GM18519 (cell line): ENCODE measurements at regions not wholly inside any gene's neighbourhood (a gene's known extent, or its start where the extent isn't known, plus 50 kb on each side); places are given as distances from the start of the nearest gene placed in this dataset.

Experiments
- ATAC-seq: cut with Tn5 transposase; IDR thresholded peaks from one replicate; pipeline ENCODE4 v1.9.1; 2021; ENCODE audit warnings: mild to moderate bottlenecking, moderate library complexity; ENCODE audit not compliant: unreplicated experiment, low FRiP score

GRCh38 chrX:124507246-124507645, 160.9 kb downstream of the SH2D1A start:
- ATAC-seq = no peak

DNA sequence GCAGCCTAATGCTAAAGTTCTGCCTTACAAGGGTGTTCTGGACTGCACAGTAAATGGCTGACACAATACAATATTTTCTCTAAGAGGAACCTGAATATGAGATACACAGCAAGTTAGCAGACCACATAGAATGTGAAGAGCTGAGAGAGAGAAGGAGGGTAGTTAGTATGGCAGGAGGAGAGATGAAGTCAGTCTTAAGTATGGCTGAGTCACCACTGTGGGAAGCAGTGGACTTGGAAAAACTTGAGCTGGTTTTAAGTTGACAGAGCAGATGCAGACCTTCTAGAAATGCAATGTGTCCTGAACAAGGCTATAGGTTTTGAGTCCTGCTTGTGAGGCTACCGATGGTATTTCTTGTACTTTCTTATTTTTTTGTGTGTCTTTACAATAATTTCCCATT, 172.5 kb downstream of the SH2D1A start:
- ATAC-seq = no peak

- no peak for ATAC-seq
Observed at GRCh38 chrX:124524852-124525251, 178.5 kb downstream of the SH2D1A start.

GRCh38 chrX:124529786-124530185, 183.4 kb downstream of the SH2D1A start:
- ATAC-seq = no peak

- ATAC-seq = no peak
Observed at GRCh38 chrX:124530803-124531202, 184.4 kb downstream of the SH2D1A start.

- ATAC-seq = no peak
Observed at GRCh38 chrX:124534536-124534935, 188.2 kb downstream of the SH2D1A start.

DNA sequence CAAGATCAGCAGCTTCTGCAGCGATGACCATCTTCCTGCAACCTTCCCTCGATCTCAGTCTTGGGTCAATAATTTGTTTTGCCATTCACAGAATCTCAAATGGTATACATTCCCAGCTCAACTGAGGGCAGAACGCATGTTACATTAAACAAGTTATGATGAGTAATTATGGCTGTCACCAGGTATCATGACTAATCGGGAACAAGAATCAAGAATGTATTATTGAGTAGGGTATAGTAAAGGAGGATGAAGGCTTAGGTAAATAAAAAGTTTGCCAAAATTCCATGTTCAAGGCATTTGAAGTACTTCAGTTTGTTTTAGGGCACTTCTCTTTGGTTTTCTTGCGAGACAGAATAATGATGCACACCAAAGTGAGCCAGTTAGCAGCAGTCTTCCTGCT, 194.1 kb downstream of the SH2D1A start:
- ATAC-seq = no peak

DNA sequence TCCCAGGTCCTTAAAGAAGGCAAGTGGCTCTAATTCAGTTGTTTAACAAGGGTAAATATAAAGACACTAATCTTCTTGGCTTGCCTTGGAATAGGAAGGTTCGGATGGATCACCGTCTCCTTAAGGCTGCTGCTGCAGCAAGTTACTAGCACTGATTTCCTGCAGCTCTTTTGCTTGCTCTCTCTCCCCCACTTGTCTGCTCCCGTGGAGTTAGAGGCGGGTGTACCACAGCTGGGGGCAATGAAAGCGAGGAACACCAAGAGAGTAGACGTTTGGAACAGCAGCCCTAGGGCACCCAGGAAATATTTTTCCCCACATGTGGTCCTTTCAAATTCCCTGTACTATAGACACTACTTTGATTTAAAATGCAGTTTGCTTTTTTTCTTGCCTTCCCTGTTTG, 202.2 kb downstream of the SH2D1A start:
- no peak for ATAC-seq

DNA sequence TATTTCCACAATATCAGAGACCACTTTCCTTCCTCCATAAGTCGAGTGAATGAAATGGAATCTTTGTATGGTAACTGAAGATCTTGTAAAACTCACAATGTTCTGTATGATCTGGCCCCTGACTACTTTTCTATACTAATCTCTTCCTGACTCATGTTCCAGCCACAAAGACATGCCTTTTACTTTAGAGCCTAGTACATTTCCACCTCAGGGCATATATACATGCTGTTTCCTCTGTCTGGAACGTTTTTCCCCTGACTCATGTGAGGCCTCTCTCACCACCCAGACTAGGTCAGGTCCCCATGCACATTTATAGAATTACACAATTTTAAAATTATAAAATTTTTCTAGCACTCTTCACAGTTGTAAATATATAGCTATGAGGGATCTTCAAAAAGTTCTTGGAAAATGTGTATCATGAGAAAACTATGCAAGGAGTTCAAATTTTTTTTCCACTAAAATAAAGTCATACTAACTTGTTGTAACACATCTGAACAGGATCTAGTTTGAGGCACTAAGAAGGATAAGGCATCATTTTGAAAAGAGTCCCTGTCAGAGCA, 208.8 kb downstream of the SH2D1A start:
- ATAC-seq = no peak

GRCh38 chrX:124557976-124558375, 211.6 kb downstream of the SH2D1A start:
- ATAC-seq = no peak

DNA sequence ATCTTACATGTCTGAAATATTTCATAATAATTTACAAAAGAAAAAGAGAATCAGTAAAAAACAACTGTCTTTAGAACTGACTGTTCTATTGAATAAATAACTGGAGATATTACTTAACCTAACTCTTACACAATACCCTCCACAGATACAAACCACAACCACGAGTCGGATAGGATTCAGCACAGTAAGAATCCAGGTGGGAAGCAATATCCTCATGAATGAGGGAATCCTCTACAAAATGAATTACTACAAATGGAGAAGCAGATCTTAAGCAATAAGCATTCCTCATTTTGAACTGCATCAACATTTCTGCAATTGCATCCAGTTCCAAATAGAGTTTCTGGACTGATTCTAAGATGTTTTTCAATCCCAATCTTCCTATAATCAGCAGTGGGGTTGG, 227.1 kb downstream of the SH2D1A start:
- no peak for ATAC-seq

DNA sequence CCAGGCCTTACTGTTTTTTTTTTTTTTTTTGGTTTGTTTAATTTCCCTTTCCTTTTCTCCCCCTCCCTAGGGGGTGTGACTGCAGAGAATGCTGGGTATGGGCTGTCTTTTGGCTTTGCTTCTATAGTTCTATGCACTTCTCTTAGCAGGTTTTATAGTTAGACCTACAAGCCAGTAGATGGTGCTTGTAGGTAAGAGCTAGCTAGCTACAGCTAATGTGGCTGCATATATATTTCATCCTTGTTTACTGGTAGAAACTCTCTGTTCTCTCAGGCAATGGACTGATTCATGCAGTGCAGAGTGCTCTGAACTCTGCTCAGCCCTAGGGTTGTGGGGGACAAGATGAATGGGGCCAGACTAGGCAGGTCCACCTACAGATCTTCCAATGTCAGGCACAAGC, 246.4 kb downstream of the SH2D1A start:
- ATAC-seq = no peak

DNA sequence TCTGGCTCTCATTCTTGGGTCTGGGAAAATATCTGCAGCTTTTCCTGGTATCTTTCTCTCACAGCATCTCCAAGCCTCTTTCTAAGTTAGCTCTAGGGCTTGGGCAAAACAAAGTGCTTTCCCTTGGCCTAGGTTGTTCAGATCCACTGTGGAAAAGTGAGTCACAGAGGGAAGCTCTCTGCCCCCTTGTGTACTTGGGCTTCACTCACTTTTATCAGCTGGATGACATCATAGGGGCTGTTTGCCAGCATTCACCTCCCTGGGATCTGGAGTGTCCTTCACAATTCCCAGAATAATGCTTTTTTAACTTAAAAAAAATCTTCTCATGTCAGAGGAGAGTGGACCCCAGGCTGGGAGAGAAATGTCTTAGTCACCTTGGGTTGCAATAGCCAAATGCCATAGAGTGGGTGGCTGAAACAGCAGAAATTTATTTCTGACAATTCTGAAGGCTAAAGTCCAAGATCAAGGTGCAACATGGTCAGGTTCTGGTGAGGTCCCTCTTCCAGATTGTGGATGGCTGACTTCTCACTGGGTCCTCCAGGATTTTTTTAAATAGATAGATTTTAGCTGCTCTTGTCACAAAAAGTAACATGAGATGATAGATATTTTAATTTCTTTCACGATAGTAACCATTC, 247.8 kb downstream of the SH2D1A start:
- ATAC-seq = no peak

- ATAC-seq = no peak
Observed at GRCh38 chrX:124605511-124605910, 259.1 kb downstream of the SH2D1A start.

DNA sequence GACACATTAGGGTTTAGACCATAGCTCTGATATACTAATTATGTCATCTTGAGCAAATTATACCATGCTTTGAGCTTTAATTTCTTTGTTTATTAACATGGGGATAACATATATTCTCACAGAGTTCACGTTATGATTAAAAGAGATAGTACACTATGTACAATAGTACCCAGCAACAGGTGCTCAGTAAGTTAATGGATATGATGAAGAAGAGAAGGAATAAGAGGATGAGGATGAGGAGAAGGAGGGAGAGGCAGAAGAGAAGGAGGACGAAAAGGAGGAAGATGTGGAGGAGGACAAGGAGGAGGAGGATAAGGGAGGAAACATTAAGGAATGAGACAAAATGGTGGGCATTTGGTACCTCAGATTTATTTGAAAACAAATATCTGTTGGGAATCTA, 260.4 kb downstream of the SH2D1A start:
- ATAC-seq = no peak

GRCh38 chrX:124619710-124620109, 273.3 kb downstream of the SH2D1A start:
- no peak for ATAC-seq

DNA sequence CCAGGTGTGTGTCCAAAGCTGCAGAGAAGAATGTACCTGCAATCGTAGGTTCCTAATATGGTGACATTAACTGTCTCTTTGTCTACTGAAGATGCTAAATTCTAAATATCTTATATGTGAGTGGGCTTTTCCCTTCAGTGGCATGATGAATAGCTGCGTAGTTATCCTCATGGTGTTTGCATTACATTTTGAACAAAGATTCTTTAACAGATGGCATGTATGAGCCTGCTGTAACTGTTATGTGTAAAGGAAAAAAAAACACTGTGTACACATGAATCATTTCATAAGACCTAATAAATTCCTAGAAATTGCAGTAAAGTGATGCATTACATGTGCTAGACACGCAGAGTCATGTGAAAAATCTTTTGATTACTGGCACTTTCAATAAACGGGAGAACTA, 288.0 kb downstream of the SH2D1A start:
- no peak for ATAC-seq

GRCh38 chrX:124641737-124642491, 295.6 kb downstream of the SH2D1A start:
- ATAC-seq = no peak

DNA sequence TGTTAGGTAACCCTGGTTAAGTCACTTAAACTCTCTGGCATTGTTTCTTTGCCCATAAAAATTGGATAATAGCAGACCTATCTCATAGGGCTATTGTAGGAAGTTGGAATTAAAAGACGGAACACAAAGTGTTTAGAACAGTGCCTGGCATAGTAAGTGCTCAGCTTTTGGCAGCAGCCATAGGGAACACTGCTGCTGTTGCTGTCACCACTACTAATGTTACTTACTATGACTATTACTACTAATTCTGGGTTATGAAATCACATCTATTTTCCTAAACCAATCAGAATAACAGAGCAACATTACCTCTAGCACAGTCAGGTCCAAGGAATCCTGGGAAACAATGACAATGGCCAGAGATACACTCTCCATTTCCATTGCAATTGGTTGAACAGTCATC, 300.0 kb downstream of the SH2D1A start:
- ATAC-seq = no peak

DNA sequence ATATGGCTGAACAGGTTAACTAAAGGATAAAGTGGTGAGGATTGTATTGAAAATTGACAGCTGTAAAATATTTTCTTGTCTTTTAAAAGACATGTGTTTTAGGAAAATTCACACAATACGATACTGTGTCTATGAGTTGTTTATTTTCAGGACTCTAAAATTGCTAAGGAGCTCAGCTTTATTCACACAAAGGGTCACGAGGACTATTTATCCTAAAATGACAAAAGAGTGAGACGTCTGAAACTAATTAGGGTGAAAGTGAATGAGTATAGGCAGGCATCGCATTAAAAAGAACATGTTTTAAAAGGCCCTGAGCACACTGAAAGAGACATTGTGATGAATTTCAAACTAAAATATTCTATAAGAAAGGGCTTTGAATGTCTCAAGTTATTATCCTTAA, 304.7 kb downstream of the SH2D1A start:
- ATAC-seq = no peak

GRCh38 chrX:124665621-124666400, 319.4 kb downstream of the SH2D1A start:
- no peak for ATAC-seq
